ENCODE measurements at regions not wholly inside any gene's neighbourhood (a gene's known extent, or its start where the extent isn't known, plus 50 kb on each side); places are given as distances from the start of the nearest gene placed in this dataset.

GRCh38 chr6:40891131-40891530 is 147.9 kb downstream of the UNC5CL start:
- TF ChIP-seq CTCF (IDR thresholded peaks at IDR 0.05) (no peak), POLR2AphosphoS5 (IDR thresholded peaks at IDR 0.05) (no peak)
